OCI-LY3 (cell line): ENCODE measurements at regions not wholly inside any gene's neighbourhood (a gene's known extent, or its start where the extent isn't known, plus 50 kb on each side); places are given as distances from the start of the nearest gene placed in this dataset.

Experiments
- H2AFZ ChIP-seq: fragments of 200-600, 300-600 bp; shearing (Covaris generic); 2 replicates; pipeline ENCODE4 v1.6.0; 2014; ENCODE audit warnings: antibody characterized with exemption, low read depth, low read length
- H3K27ac ChIP-seq: fragments of 200-600, 300-600 bp; sonication (generic); 2 replicates; pipeline ENCODE4 v1.5.1; 2014; ENCODE audit warnings: mild to moderate bottlenecking, low read length, moderate library complexity, mixed read lengths
- H3K27me3 ChIP-seq: fragments of 200-600, 300-600 bp; sonication (generic); 2 replicates; pipeline ENCODE4 v1.6.1; 2014; ENCODE audit warnings: low read depth, low read length, mixed read lengths
- H3K36me3 ChIP-seq: fragments of 200-600, 300-600 bp; sonication (generic); replicated peaks from 2 replicates; pipeline ENCODE3; 2014; ENCODE audit warnings: low read depth, low read length, mixed read lengths
- H3K4me1 ChIP-seq: fragments of 300-600, 200-600 bp; sonication (generic); 2 replicates; pipeline ENCODE4 v1.6.1; 2014; ENCODE audit warnings: low read length, mixed read lengths
- H3K4me2 ChIP-seq: fragments of 200-600, 300-600 bp; sonication (generic); 2 replicates; pipeline ENCODE4 v1.6.1; 2014; ENCODE audit warnings: low read length, mixed read lengths
- H3K4me3 ChIP-seq: fragments of 300-600, 200-600 bp; sonication (generic); 2 replicates; pipeline ENCODE4 v1.5.1; 2014; ENCODE audit warnings: antibody characterized with exemption, mild to moderate bottlenecking, low read length, moderate library complexity
- H3K79me2 ChIP-seq: fragments of 300-600, 200-600 bp; shearing (Covaris generic); 2 replicates; pipeline ENCODE4 v1.6.1; 2014; ENCODE audit warnings: mild to moderate bottlenecking, low read length, mixed read lengths
- H3K9ac ChIP-seq: fragments of 300-600, 200-600 bp; shearing (Covaris generic); 2 replicates; pipeline ENCODE4 v1.6.0; 2014; ENCODE audit warnings: mild to moderate bottlenecking, low read length, moderate library complexity
- H3K9me3 ChIP-seq: fragments of 200-600, 300-600 bp; shearing (Covaris generic); 2 replicates; pipeline ENCODE4 v1.6.1; 2014; ENCODE audit warnings: low read length, mixed read lengths; ENCODE audit not compliant: insufficient read depth
- H4K20me1 ChIP-seq: fragments of 200-600, 300-600 bp; sonication (generic); 2 replicates; pipeline ENCODE4 v1.6.1; 2016; ENCODE audit warnings: low read length, mixed read lengths; ENCODE audit not compliant: insufficient read depth
- EZH2phosphoT487 ChIP-seq: fragments of 200-600 bp; shearing (Covaris generic); IDR thresholded peaks from 2 replicates; pipeline ENCODE4 v1.6.1; 2018; ENCODE audit warnings: antibody characterized with exemption, mixed run types, low read depth
- TF ChIP-seq, protein P1 (sequence below): fragments of 200-600, 300-600 bp; sonication (generic); IDR thresholded peaks from 2 replicates; pipeline ENCODE4 v1.5.1; 2014; ENCODE audit warnings: antibody characterized with exemption, low read length, low read depth

DNA sequence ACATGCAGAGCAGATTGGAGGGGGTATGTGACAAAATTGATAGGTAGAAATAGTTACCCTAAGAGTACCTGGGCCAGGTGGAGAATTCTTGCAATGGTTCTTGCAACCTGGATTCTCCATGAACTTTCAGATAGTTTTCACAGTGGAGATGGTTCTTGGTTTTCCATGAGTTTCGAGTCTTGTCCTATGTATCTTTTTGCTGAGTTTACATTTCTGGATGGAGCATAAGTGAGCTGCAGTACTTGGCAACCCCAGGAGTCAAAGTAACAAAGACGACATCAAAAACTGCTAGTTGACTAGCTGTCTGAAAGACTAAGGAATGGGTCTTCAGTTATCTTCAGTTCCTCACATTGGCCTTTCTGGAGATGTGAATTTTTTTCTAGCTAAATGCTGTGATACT is 196.6 kb upstream of the RAD23B start:
- TF ChIP-seq EZH2phosphoT487: no peak
- TF ChIP-seq, protein P1, sequence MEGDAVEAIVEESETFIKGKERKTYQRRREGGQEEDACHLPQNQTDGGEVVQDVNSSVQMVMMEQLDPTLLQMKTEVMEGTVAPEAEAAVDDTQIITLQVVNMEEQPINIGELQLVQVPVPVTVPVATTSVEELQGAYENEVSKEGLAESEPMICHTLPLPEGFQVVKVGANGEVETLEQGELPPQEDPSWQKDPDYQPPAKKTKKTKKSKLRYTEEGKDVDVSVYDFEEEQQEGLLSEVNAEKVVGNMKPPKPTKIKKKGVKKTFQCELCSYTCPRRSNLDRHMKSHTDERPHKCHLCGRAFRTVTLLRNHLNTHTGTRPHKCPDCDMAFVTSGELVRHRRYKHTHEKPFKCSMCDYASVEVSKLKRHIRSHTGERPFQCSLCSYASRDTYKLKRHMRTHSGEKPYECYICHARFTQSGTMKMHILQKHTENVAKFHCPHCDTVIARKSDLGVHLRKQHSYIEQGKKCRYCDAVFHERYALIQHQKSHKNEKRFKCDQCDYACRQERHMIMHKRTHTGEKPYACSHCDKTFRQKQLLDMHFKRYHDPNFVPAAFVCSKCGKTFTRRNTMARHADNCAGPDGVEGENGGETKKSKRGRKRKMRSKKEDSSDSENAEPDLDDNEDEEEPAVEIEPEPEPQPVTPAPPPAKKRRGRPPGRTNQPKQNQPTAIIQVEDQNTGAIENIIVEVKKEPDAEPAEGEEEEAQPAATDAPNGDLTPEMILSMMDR: no peak

DNA sequence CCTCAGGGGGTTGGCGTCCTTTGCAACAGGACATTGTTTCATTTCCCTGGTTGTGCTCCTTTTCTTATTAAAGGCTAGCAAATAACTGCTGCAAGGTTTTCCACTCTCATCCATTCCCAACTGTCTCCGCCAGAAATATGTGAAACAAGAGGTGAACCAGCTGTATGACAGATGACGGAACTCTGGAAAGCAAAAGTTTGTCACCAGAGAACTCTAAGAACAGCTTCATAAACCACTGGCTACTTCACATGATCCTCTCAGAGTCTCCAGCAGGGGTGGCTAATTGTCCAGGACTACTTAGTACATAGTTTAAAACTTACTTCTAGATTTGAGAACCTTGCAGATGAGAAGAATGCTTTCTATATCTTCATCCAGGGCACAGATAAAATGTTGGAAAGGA is 195.9 kb upstream of the RAD23B start:
- H3K4me3 ChIP-seq: no peak overlapping the region
- 0 out of 2 replicates have a peak, but pooled peaks cover 9% of the 10 kb centered on the region for H3K27me3 ChIP-seq
- H3K27ac ChIP-seq: no peak overlapping the region
- H3K4me2 ChIP-seq: no peak overlapping the region
- H3K9ac ChIP-seq: no peak overlapping the region
- TF ChIP-seq, protein P1: no peak
- TF ChIP-seq EZH2phosphoT487: no peak
- H4K20me1 ChIP-seq: no peaks in the 10 kb centered on the region
- no peaks in the 10 kb centered on the region for H3K79me2 ChIP-seq
- H3K36me3 ChIP-seq: no peaks in the 10 kb centered on the region
- no peaks in the 10 kb centered on the region for H3K9me3 ChIP-seq
- no peak overlapping the region for H2AFZ ChIP-seq
- H3K4me1 ChIP-seq: no peaks in the 10 kb centered on the region

More for the DNA sequence above, 196.6 kb upstream of the RAD23B start:
- Histone ChIP-seq H3K4me1 (no peaks in the 10 kb centered on the region), H3K36me3 (no peaks in the 10 kb centered on the region), H2AFZ (no peak overlapping the region), H3K9ac (no peak overlapping the region), H3K4me3 (no peak overlapping the region), H3K9me3 (no peaks in the 10 kb centered on the region), H3K79me2 (no peaks in the 10 kb centered on the region), H4K20me1 (no peaks in the 10 kb centered on the region), H3K4me2 (no peak overlapping the region), H3K27ac (no peak overlapping the region), H3K27me3 (0 out of 2 replicates have a peak, but pooled peaks cover 9% of the 10 kb centered on the region)

GRCh38 chr9:107090218-107090617 is 192.9 kb upstream of the RAD23B start:
- H4K20me1 ChIP-seq: no peaks in the 10 kb centered on the region
- no peaks in the 10 kb centered on the region for H3K4me1 ChIP-seq
- H3K9me3 ChIP-seq: no peaks in the 10 kb centered on the region
- H3K27me3 ChIP-seq: peaks cover 9% of the 10 kb centered on the region; the same call in 1 of the 2 replicates
- H3K27ac ChIP-seq: no peak overlapping the region
- H3K4me3 ChIP-seq: no peak overlapping the region
- no peak overlapping the region for H2AFZ ChIP-seq
- no peaks in the 10 kb centered on the region for H3K79me2 ChIP-seq
- H3K4me2 ChIP-seq: no peak overlapping the region
- no peak overlapping the region for H3K9ac ChIP-seq
- no peaks in the 10 kb centered on the region for H3K36me3 ChIP-seq
- TF ChIP-seq, protein P1: no peak
- TF ChIP-seq EZH2phosphoT487: no peak

DNA sequence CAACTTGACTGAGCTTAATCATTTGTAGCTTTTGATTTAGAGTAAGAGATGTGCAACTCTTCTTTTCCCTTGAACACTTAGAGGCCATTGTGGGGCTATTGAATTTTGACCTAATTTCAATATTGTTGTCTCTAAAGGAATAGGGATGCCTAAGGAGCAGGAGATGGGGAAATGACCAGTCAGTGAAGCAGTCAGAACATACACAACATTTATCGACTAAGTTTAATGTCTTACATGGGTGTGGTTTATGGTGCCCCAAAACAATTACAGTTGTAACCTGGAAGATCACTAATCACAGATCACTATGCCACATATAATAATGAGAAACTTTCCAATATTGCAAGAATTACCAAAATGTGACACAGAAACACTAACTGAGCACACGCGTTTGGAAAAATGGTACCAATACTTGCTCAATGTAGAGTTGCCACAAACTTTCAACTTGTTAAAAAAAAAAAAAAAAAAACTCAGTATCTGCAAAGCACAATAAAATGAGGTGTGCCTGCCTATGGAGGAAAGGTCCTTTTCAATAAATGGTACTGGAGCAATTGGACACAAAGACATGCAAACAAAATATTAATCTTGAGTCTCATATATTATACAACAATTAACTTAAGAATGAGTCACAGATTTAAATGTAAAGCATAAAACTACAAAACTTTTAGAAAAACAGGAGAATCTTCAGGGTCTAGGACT is 189.6 kb upstream of the RAD23B start:
- Histone ChIP-seq H3K4me1 (no peaks in the 10 kb centered on the region), H3K27ac (no peak overlapping the region), H3K79me2 (no peaks in the 10 kb centered on the region), H3K4me3 (no peak overlapping the region), H3K36me3 (no peaks in the 10 kb centered on the region), H3K4me2 (no peak overlapping the region), H3K27me3 (no peaks in the 10 kb centered on the region; the same call in 1 of the 2 replicates), H2AFZ (no peak overlapping the region), H4K20me1 (no peaks in the 10 kb centered on the region), H3K9me3 (no peaks in the 10 kb centered on the region), H3K9ac (no peak overlapping the region)
- TF ChIP-seq, protein P1: no peak
- TF ChIP-seq EZH2phosphoT487: no peak
